ENCODE measurements at regions not wholly inside any gene's neighbourhood (a gene's known extent, or its start where the extent isn't known, plus 50 kb on each side); places are given as distances from the start of the nearest gene placed in this dataset.

- DNase-seq: no peak
- H3K36me3 ChIP-seq (ENCODE audit: control insufficient read depth in 4 of 4, insufficient read depth in 4 of 4, low read length in 4 of 4): no peaks in the 10 kb centered on the region
- no peak overlapping the region for H3K4me3 ChIP-seq
- H3K9ac ChIP-seq (ENCODE audit: insufficient read depth in 1 of 2, low read length in 2 of 2): no peak overlapping the region
- H3K27ac ChIP-seq (ENCODE audit: low read depth in 1 of 2, low read length in 1 of 2): no peak overlapping the region
- H3K4me1 ChIP-seq (ENCODE audit: control insufficient read depth in 5 of 5, insufficient read depth in 5 of 5, low read length in 5 of 5): no peaks in the 10 kb centered on the region
- no peak for TF ChIP-seq CTCF (IDR thresholded peaks at IDR 0.05; ENCODE audit: control extremely low read depth, extremely low read depth)
- no peak for ATAC-seq (ENCODE audit: insufficient read depth, low FRiP score)
- H3K9me3 ChIP-seq (ENCODE audit: control insufficient read depth in 4 of 4, insufficient read depth in 3 of 4, low read length in 3 of 4): peaks cover 0 to 2% (median 0%) of the 10 kb centered on the region in 4 donors
- WGBS, 2 donors: 89 to 96% methylated on average over 13 of the region's 13 CpGs
- no peaks in the 10 kb centered on the region for H3K27me3 ChIP-seq (ENCODE audit: control insufficient read depth in 3 of 3, insufficient read depth in 3 of 3, low read length in 2 of 3)
Measured at GRCh38 chr22:23403720-23404688, 176.1 kb downstream of the IGLL1 start.

- Histone ChIP-seq H3K27me3 (ENCODE audit: control insufficient read depth in 3 of 3, insufficient read depth in 3 of 3, low read length in 2 of 3) (no peaks in the 10 kb centered on the region), H3K27ac (ENCODE audit: low read depth in 1 of 2, low read length in 1 of 2) (no peak overlapping the region), H3K4me3 (no peak overlapping the region), H3K4me1 (ENCODE audit: control insufficient read depth in 5 of 5, insufficient read depth in 5 of 5, low read length in 5 of 5) (no peaks in the 10 kb centered on the region), H3K9me3 (ENCODE audit: control insufficient read depth in 4 of 4, insufficient read depth in 3 of 4, low read length in 3 of 4) (peaks cover 0 to 2% (median 0%) of the 10 kb centered on the region in 4 donors), H3K9ac (ENCODE audit: insufficient read depth in 1 of 2, low read length in 2 of 2) (no peak overlapping the region), H3K36me3 (ENCODE audit: control insufficient read depth in 4 of 4, insufficient read depth in 4 of 4, low read length in 4 of 4) (no peaks in the 10 kb centered on the region)
- no peak for TF ChIP-seq CTCF (IDR thresholded peaks at IDR 0.05; ENCODE audit: control extremely low read depth, extremely low read depth)
- DNase-seq (no peak), ATAC-seq (ENCODE audit: insufficient read depth, low FRiP score) (no peak)
- WGBS, 2 donors: 92 to 94% methylated on average over 10 to 11 of the region's 11 CpGs
Measured at GRCh38 chr22:23403152-23403719, 176.9 kb downstream of the IGLL1 start.

- Histone ChIP-seq H3K27me3 (ENCODE audit: control insufficient read depth in 3 of 3, insufficient read depth in 3 of 3, low read length in 2 of 3) (no peaks in the 10 kb centered on the region), H3K9me3 (ENCODE audit: control insufficient read depth in 4 of 4, insufficient read depth in 3 of 4, low read length in 3 of 4) (peaks cover 0 to 2% (median 0%) of the 10 kb centered on the region in 4 donors), H3K4me1 (ENCODE audit: control insufficient read depth in 5 of 5, insufficient read depth in 5 of 5, low read length in 5 of 5) (no peaks in the 10 kb centered on the region), H3K4me3 (no peak overlapping the region), H3K9ac (ENCODE audit: insufficient read depth in 1 of 2, low read length in 2 of 2) (no peak overlapping the region), H3K36me3 (ENCODE audit: control insufficient read depth in 4 of 4, insufficient read depth in 4 of 4, low read length in 4 of 4) (no peaks in the 10 kb centered on the region), H3K27ac (ENCODE audit: low read depth in 1 of 2, low read length in 1 of 2) (no peak overlapping the region)
- WGBS, 2 donors: 8 to 10% methylated on average over 60 to 82 of the region's 82 CpGs
- ATAC-seq (ENCODE audit: insufficient read depth, low FRiP score) (peak; percentile 74), DNase-seq (peak; percentile 63 to 88 (median 83))
- peak; percentile 23 for TF ChIP-seq CTCF (IDR thresholded peaks at IDR 0.05; ENCODE audit: control extremely low read depth, extremely low read depth)
Measured at GRCh38 chr22:23402275-23403151, 177.6 kb downstream of the IGLL1 start.

All from lung (tissue), 11 donors.